ENCODE measurements at regions not wholly inside any gene's neighbourhood (a gene's known extent, or its start where the extent isn't known, plus 50 kb on each side); places are given as distances from the start of the nearest gene placed in this dataset.

- no TSS peak for BruUV-seq (replicated peaks)
- Histone ChIP-seq H3K4ac (ENCODE audit: low read depth, low read length) (no peak overlapping the region), H2BK15ac (ENCODE audit: low read depth, low read length) (no peak overlapping the region), H3K27ac (ENCODE audit: insufficient read depth, low read length) (no peak overlapping the region), H2AK9ac (replicated peaks; ENCODE audit: low read depth, low read length, poor library complexity) (no peak overlapping the region), H3K56ac (ENCODE audit: extremely low read depth, insufficient read depth, low read length) (no peak overlapping the region), H3K4me3 (ENCODE audit: insufficient read depth, low read depth, low read length) (no peak overlapping the region), H2BK20ac (ENCODE audit: low read depth, low read length) (no peak overlapping the region), H4K5ac (ENCODE audit: low read depth, low read length) (no peak overlapping the region), H3K79me1 (ENCODE audit: low read depth in 1 of 2, low read length in 2 of 2) (no peaks in the 10 kb centered on the region), H3K9me1 (ENCODE audit: insufficient read depth, low read length) (no peaks in the 10 kb centered on the region), H2AK5ac (ENCODE audit: low read depth, low read length) (no peak overlapping the region), H3K27me3 (ENCODE audit: control insufficient read depth, insufficient read depth, low read length) (no peaks in the 10 kb centered on the region), H3K4me1 (ENCODE audit: control insufficient read depth, insufficient read depth, low read length) (no peaks in the 10 kb centered on the region), H2AFZ (replicated peaks; ENCODE audit: low read length, poor library complexity) (no peak overlapping the region), H3K9ac (ENCODE audit: low read depth, low read length) (no peak overlapping the region), H4K20me1 (ENCODE audit: insufficient read depth, low read length) (no peaks in the 10 kb centered on the region), H3K36me3 (ENCODE audit: control insufficient read depth, insufficient read depth, low read length) (no peaks in the 10 kb centered on the region), H3K18ac (ENCODE audit: low read depth, low read length) (no peak overlapping the region), H2BK5ac (ENCODE audit: low read depth, low read length, poor library complexity, severe bottlenecking) (no peak overlapping the region), H3K4me2 (ENCODE audit: low read depth, low read length) (no peak overlapping the region), H4K91ac (ENCODE audit: insufficient read depth, low read depth, low read length) (no peak overlapping the region), H3K9me3 (ENCODE audit: control insufficient read depth, insufficient read depth, low read length) (no peaks in the 10 kb centered on the region), H3K14ac (replicated peaks; ENCODE audit: low read depth, low read length) (no peak overlapping the region), H2BK120ac (ENCODE audit: low read depth, low read length) (no peak overlapping the region), H3K23ac (ENCODE audit: low read depth, low read length) (no peak overlapping the region), H4K8ac (ENCODE audit: low read depth in 2 of 2, low read length in 2 of 2) (no peak overlapping the region)
- in situ Hi-C loops (cut with MboI; ENCODE audit: low sequenced_read_pairs) (no loop called here), dilution Hi-C loops (cut with HindIII; ENCODE audit: low sequenced_read_pairs, unreplicated experiment) (no loop called here), intact Hi-C loops (cut with micrococcal nuclease) (no loop called here)
- TF ChIP-seq MAZ (IDR thresholded peaks at IDR 0.05; ENCODE audit: borderline replicate concordance, low read depth, low read length), result no peak
- no peak for TF ChIP-seq USF2 (IDR thresholded peaks at IDR 0.05; ENCODE audit: low read depth, low read length)
- no peak for TF ChIP-seq RAD21 (IDR thresholded peaks at IDR 0.05; ENCODE audit: low read length)
- no peak for TF ChIP-seq CTCF (conservative IDR thresholded peaks at IDR 0.05; ENCODE audit: low read depth, low read length)
- TF ChIP-seq ELK1 (IDR thresholded peaks at IDR 0.05; ENCODE audit: borderline replicate concordance, low read depth, low read length), result no peak
- no peak for TF ChIP-seq CHD1 (IDR thresholded peaks at IDR 0.05; ENCODE audit: low read depth, low read length)
- no peak for TF ChIP-seq SMC3 (IDR thresholded peaks at IDR 0.05; ENCODE audit: low read depth, low read length)
- no peak for TF ChIP-seq NFE2L2 (IDR thresholded peaks at IDR 0.05; ENCODE audit: low read depth, low read length)
- TF ChIP-seq CEBPB (IDR thresholded peaks at IDR 0.05; ENCODE audit: low read depth, low read length), result no peak
- TF ChIP-seq RCOR1 (IDR thresholded peaks at IDR 0.05; ENCODE audit: insufficient replicate concordance, low read length), result no peak
- no peak for TF ChIP-seq POLR2A (IDR thresholded peaks at IDR 0.05; ENCODE audit: low read depth, low read length)
- no peak for TF ChIP-seq RFX5 (IDR thresholded peaks at IDR 0.05; ENCODE audit: low read depth, low read length)
- no peak for TF ChIP-seq FOS (IDR thresholded peaks at IDR 0.05; ENCODE audit: low read depth, low read length)
- no peak for TF ChIP-seq BHLHE40 (IDR thresholded peaks at IDR 0.05; ENCODE audit: low read depth, low read length)
- TF ChIP-seq MXI1 (IDR thresholded peaks at IDR 0.05; ENCODE audit: borderline replicate concordance, low read depth, low read length), result no peak
- no peak for TF ChIP-seq MAFK (IDR thresholded peaks at IDR 0.05; ENCODE audit: low read depth, low read length)
- ChIA-PET POLR2A (ENCODE audit: unreplicated experiment) (no interaction called here), CTCF (no interaction called here)
- ATAC-seq (ENCODE audit: low read depth) (no peak), DNase-seq (no peak)
- WGBS, 2 experiments (ENCODE audit: extremely low coverage in 2 of 2, insufficient read length in 1 of 2), result no CpG with 5 or more reads among the region's 2 CpGs
Measured at GRCh38 chr20:11315525-11315924, 602.2 kb upstream of the BTBD3 start.
